H1 (cell line): ENCODE measurements at regions not wholly inside any gene's neighbourhood (a gene's known extent, or its start where the extent isn't known, plus 50 kb on each side); places are given as distances from the start of the nearest gene placed in this dataset.

Experiments used
- CTCF ChIA-PET: fragments of 300-600 bp; sonication (Branson Sonifier 250); formaldehyde crosslinking; loops from one replicate; lab custom pipeline; 2021; ENCODE audit not compliant: partially characterized antibody; lab: Charles Lee
- POLR2A ChIA-PET: fragments of 300-600 bp; sonication (Branson Sonifier 250); formaldehyde crosslinking; loops from one replicate; lab custom pipeline; 2021; ENCODE audit warnings: inconsistent platforms; ENCODE audit not compliant: partially characterized antibody; lab: Charles Lee
- DNase-seq, 2 experiments: peaks; one replicate each; pipeline versions ENCODE4 v3.0.0 to v3.0.0-alpha.2; 2010 to 2022; ENCODE audit warnings: low spot score in 2 of 2, low read depth in 1 of 2, mixed read lengths in 1 of 2
- FAIRE-seq: peaks from 2 replicates; lab custom pipeline; 2011; peaks lifted over from hg19 to GRCh38; lab: Jason Lieb, UNC
- H2AFZ ChIP-seq: 2 replicates; pipeline ENCODE4 v1.8.1; 2012; ENCODE audit warnings: low read length, inconsistent platforms
- H2AK5ac ChIP-seq: 2 replicates; pipeline ENCODE4 v1.6.1; 2013; ENCODE audit warnings: low read depth, low read length
- H2BK120ac ChIP-seq: replicated peaks from 2 replicates; pipeline ENCODE3; 2013; ENCODE audit warnings: low read depth, low read length, inconsistent platforms
- H2BK12ac ChIP-seq: 2 replicates; pipeline ENCODE4 v1.6.1; 2013; ENCODE audit warnings: low read depth, low read length
- H2BK15ac ChIP-seq: 2 replicates; pipeline ENCODE4 v1.6.1; 2013; ENCODE audit warnings: low read length
- H2BK20ac ChIP-seq: 2 replicates; pipeline ENCODE4 v1.6.1; 2013; ENCODE audit warnings: low read length
- H2BK5ac ChIP-seq: 2 replicates; pipeline ENCODE4 v1.6.1; 2013; ENCODE audit warnings: low read depth, low read length
- H3K14ac ChIP-seq: 2 replicates; pipeline ENCODE4 v1.6.1; 2013; ENCODE audit warnings: inconsistent platforms; ENCODE audit not compliant: insufficient read length
- H3K18ac ChIP-seq: 2 replicates; pipeline ENCODE4 v1.6.1; 2013; ENCODE audit warnings: low read length; ENCODE audit errors: extremely low read depth
- H3K23ac ChIP-seq: 2 replicates; pipeline ENCODE4 v1.6.1; 2013; ENCODE audit warnings: inconsistent platforms; ENCODE audit not compliant: insufficient read length
- H3K23me2 ChIP-seq: 2 replicates; pipeline ENCODE4 v1.6.1; 2013; ENCODE audit warnings: low read depth, low read length
- H3K27ac ChIP-seq: 2 replicates; pipeline ENCODE4 v1.6.1; 2011; ENCODE audit warnings: low read depth, low read length, inconsistent platforms
- H3K27me3 ChIP-seq, 4 experiments: replicated peaks in 1 of 4; 1 replicate in 1 of 4; 2 replicates in 3 of 4; pipeline versions ENCODE4 v1.6.1 to v1.8.1; 2011 to 2013; ENCODE audit warnings: low read length in 3 of 4, mild to moderate bottlenecking in 3 of 4, inconsistent platforms in 2 of 4, mixed read lengths in 2 of 4, moderate library complexity in 1 of 4; ENCODE audit not compliant: control insufficient read depth in 3 of 4, insufficient read depth in 3 of 4; ENCODE audit errors: extremely low read depth in 1 of 4
- H3K36me3 ChIP-seq, 4 experiments: 2 replicates each; pipeline versions ENCODE4 v1.6.1 to v1.8.1; 2011 to 2013; ENCODE audit warnings: mild to moderate bottlenecking in 4 of 4, low read length in 3 of 4, moderate library complexity in 2 of 4, control low read depth in 1 of 4, inconsistent platforms in 1 of 4; ENCODE audit not compliant: insufficient read depth in 4 of 4, control insufficient read depth in 2 of 4
- H3K4ac ChIP-seq: replicated peaks from 2 replicates; pipeline ENCODE3; 2013; ENCODE audit warnings: low read length, low read depth, mixed read lengths, inconsistent platforms; ENCODE audit not compliant: insufficient read length
- H3K4me1 ChIP-seq, 4 experiments: replicated peaks in 1 of 4; 1 replicate in 1 of 4; 2 replicates in 3 of 4; pipeline versions ENCODE4 v1.6.1 to v1.8.1; 2011 to 2013; ENCODE audit warnings: low read length in 3 of 4, inconsistent platforms in 2 of 4, mixed read lengths in 1 of 4; ENCODE audit not compliant: insufficient read depth in 4 of 4, control insufficient read depth in 3 of 4
- H3K4me2 ChIP-seq, 2 experiments: 2 replicates each; pipeline versions ENCODE4 v1.6.1 to v1.8.1; 2011 to 2013; ENCODE audit warnings: low read depth in 2 of 2, low read length in 2 of 2, control low read depth in 1 of 2, inconsistent platforms in 1 of 2, mild to moderate bottlenecking in 1 of 2; ENCODE audit not compliant: insufficient read depth in 1 of 2
- H3K4me3 ChIP-seq, 4 experiments: fragments of 200-600, 300-600 bp in 1 of 4; sonication (generic), shearing (Covaris generic), sonication (Bioruptor Twin) in 1 of 4; 2 replicates each; pipeline versions ENCODE4 v1.5.1 to v1.8.1; 2011 to 2016; ENCODE audit warnings: low read length in 4 of 4, low read depth in 3 of 4, control low read depth in 2 of 4, inconsistent platforms in 2 of 4, mild to moderate bottlenecking in 2 of 4, mixed read lengths in 1 of 4, moderate library complexity in 1 of 4; ENCODE audit not compliant: insufficient read depth in 2 of 4; ENCODE audit errors: extremely low read depth in 1 of 4
- H3K56ac ChIP-seq: replicated peaks from 2 replicates; pipeline ENCODE3; 2013; ENCODE audit warnings: low read depth, mild to moderate bottlenecking, mixed read lengths, low read length, inconsistent platforms; ENCODE audit not compliant: insufficient read length
- H3K79me1 ChIP-seq: 2 replicates; pipeline ENCODE4 v1.6.1; 2013; ENCODE audit warnings: low read depth, low read length, control low read depth
- H3K79me2 ChIP-seq, 2 experiments: 2 replicates each; pipeline versions ENCODE4 v1.6.1 to v1.8.1; 2012 to 2013; ENCODE audit warnings: low read length in 2 of 2, mild to moderate bottlenecking in 2 of 2, inconsistent platforms in 1 of 2; ENCODE audit not compliant: insufficient read depth in 2 of 2, control insufficient read depth in 1 of 2
- H3K9ac ChIP-seq, 4 experiments: replicated peaks in 1 of 4; 1 replicate in 1 of 4; 2 replicates in 3 of 4; pipeline versions ENCODE4 v1.6.1 to v1.8.1; 2011 to 2013; ENCODE audit warnings: low read depth in 3 of 4, low read length in 3 of 4, control low read depth in 2 of 4, mild to moderate bottlenecking in 2 of 4, moderate library complexity in 2 of 4, inconsistent platforms in 1 of 4; ENCODE audit errors: extremely low read depth in 1 of 4
- H3K9me3 ChIP-seq, 2 experiments: 2 replicates each; pipeline versions ENCODE4 v1.6.1 to v1.8.1; 2012 to 2013; ENCODE audit warnings: mild to moderate bottlenecking in 2 of 2, moderate library complexity in 2 of 2, control low read depth in 1 of 2, inconsistent platforms in 1 of 2, low read depth in 1 of 2, low read length in 1 of 2, mixed read lengths in 1 of 2; ENCODE audit not compliant: insufficient read depth in 2 of 2
- H4K20me1 ChIP-seq, 2 experiments: replicated peaks in 1 of 2; 2 replicates each; pipeline versions ENCODE3 to v1.8.1; 2011 to 2013; ENCODE audit warnings: inconsistent platforms in 2 of 2, low read length in 2 of 2, mild to moderate bottlenecking in 1 of 2; ENCODE audit not compliant: insufficient read depth in 2 of 2, control insufficient read depth in 1 of 2
- H4K5ac ChIP-seq: 2 replicates; pipeline ENCODE4 v1.6.1; 2013; ENCODE audit warnings: low read length, low read depth, mixed read lengths, inconsistent platforms; ENCODE audit not compliant: insufficient read length
- H4K8ac ChIP-seq: 2 replicates; pipeline ENCODE4 v1.8.0; 2013; ENCODE audit warnings: mild to moderate bottlenecking, moderate library complexity, low read length, inconsistent platforms; ENCODE audit not compliant: insufficient read depth; ENCODE audit errors: extremely low read depth
- H4K91ac ChIP-seq: replicated peaks from 2 replicates; pipeline ENCODE3; 2013; ENCODE audit warnings: low read length, mixed read lengths, inconsistent platforms; ENCODE audit not compliant: insufficient read length
- WGBS, 2 experiments: shearing (Covaris generic) in 1 of 2; methylation state at CpG; one replicate each; pipeline versions ENCODE4 v1.1.6 to v1.1.7; 2013 to 2015; ENCODE audit warnings: low lambda C conversion rate in 2 of 2, mixed read lengths in 2 of 2, inconsistent platforms in 1 of 2, low coverage in 1 of 2, missing lambda C conversion rate in 1 of 2; ENCODE audit not compliant: insufficient replicate concordance in 2 of 2, insufficient coverage in 1 of 2, insufficient read length in 1 of 2; ENCODE audit errors: extremely low coverage in 1 of 2, missing lambda C conversion rate in 1 of 2; 5-methylcytosine and 5-hydroxymethylcytosine counted together
- TF ChIP-seq, protein P1 (sequence below): IDR thresholded peaks from 2 replicates; pipeline ENCODE4 v1.6.1; 2012; ENCODE audit warnings: inconsistent platforms
- TF ChIP-seq, protein P2 (sequence below), 3 experiments: IDR thresholded peaks; 1 replicate in 2 of 3; 2 replicates in 1 of 3; pipeline versions ENCODE4 v1.5.1 to v1.6.1; 2011; ENCODE audit warnings: low read length in 3 of 3, mild to moderate bottlenecking in 3 of 3, inconsistent platforms in 2 of 3, low read depth in 1 of 3, moderate library complexity in 1 of 3; ENCODE audit not compliant: insufficient read depth in 1 of 3; ENCODE audit errors: control extremely low read depth in 1 of 3

DNA sequence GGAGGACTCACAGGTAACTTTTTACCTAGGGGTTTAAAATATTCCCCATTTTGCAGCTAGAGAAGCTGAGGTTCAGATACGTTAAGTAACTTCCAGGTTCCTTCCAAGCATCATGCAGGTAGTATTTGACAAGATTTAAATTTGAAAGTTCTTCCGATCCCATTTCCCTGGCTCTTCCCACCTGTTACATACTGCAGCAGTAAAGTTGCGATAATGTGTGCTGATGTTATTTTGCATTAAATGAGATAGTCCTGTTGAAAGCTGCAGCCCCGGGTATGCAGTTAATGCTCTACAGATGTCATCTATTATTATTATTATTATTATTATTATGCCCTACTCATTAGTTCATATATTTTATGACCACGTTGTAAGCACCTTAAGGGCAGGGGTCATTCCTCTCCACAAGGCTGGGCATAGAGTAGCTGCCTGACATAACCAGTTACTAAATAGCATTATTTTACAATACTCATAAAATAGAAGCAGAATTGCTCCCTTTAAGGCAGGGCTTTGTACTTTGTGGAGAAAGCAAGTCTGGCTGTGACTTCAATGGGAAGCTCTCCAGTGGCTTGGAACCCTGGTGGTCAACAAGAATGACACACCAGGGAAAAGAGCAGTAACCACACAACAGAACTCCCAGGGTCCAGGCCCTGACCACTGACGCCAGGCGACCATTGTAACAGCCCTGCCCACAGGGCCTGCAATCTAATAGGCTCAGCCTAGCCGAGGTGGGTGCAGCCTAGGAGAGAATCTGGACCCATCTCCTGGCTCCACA is 90.8 kb upstream of the CALM2 start:
- DNase-seq (no peak), FAIRE-seq (no peak)
- Histone ChIP-seq H3K27me3 (no peaks in the 10 kb centered on the region), H4K91ac (no peak overlapping the region), H3K4me3 (no peak overlapping the region), H3K18ac (no peak overlapping the region), H3K14ac (no peak overlapping the region), H3K4me1 (peaks cover 10 to 21% (median 14%) of the 10 kb centered on the region in 4 experiments), H3K27ac (no peak overlapping the region), H2BK12ac (no peak overlapping the region), H2BK120ac (no peak overlapping the region), H4K8ac (no peak overlapping the region), H4K5ac (no peak overlapping the region), H2AK5ac (no peak overlapping the region), H2BK5ac (no peak overlapping the region), H2AFZ (no peak overlapping the region), H3K79me1 (no peaks in the 10 kb centered on the region), H3K36me3 (no peaks in the 10 kb centered on the region), H3K9me3 (no peaks in the 10 kb centered on the region), H2BK15ac (peak overlapping the region; percentile 18; the same call in 1 of the 2 replicates), H3K23ac (no peak overlapping the region), H3K9ac (no peak overlapping the region), H3K23me2 (no peaks in the 10 kb centered on the region; the same call in 1 of the 2 replicates), H3K79me2 (no peaks in the 10 kb centered on the region), H3K4me2 (no peak overlapping the region), H3K56ac (no peak overlapping the region), H3K4ac (no peak overlapping the region), H4K20me1 (no peaks in the 10 kb centered on the region), H2BK20ac (no peak overlapping the region)
- ChIA-PET POLR2A (no interaction called here), CTCF (interaction anchor here (0.7 to 2.2 kb wide), 7 partner anchors 34 to 242 kb away, joined by 3 to 4 read pairs (median 3); no protein-coding TSS in a partner anchor)
- WGBS, 2 experiments = 77% methylated on average over 8 of the region's 8 CpGs; no CpG with 5 or more reads in 1 of the 2 experiments
- TF ChIP-seq, protein P1, sequence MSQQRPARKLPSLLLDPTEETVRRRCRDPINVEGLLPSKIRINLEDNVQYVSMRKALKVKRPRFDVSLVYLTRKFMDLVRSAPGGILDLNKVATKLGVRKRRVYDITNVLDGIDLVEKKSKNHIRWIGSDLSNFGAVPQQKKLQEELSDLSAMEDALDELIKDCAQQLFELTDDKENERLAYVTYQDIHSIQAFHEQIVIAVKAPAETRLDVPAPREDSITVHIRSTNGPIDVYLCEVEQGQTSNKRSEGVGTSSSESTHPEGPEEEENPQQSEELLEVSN = no peak
- TF ChIP-seq, protein P2, sequence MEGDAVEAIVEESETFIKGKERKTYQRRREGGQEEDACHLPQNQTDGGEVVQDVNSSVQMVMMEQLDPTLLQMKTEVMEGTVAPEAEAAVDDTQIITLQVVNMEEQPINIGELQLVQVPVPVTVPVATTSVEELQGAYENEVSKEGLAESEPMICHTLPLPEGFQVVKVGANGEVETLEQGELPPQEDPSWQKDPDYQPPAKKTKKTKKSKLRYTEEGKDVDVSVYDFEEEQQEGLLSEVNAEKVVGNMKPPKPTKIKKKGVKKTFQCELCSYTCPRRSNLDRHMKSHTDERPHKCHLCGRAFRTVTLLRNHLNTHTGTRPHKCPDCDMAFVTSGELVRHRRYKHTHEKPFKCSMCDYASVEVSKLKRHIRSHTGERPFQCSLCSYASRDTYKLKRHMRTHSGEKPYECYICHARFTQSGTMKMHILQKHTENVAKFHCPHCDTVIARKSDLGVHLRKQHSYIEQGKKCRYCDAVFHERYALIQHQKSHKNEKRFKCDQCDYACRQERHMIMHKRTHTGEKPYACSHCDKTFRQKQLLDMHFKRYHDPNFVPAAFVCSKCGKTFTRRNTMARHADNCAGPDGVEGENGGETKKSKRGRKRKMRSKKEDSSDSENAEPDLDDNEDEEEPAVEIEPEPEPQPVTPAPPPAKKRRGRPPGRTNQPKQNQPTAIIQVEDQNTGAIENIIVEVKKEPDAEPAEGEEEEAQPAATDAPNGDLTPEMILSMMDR (IDR thresholded peaks at IDR 0.05; ENCODE audit: control extremely low read depth in 1 of 3, insufficient read depth in 1 of 3, low read depth in 1 of 3, low read length in 3 of 3) = peak in 1 of 3 experiments; percentile 5; a peak in 2 of 4 replicates
